H1 (cell line): ENCODE measurements at regions not wholly inside any gene's neighbourhood (a gene's known extent, or its start where the extent isn't known, plus 50 kb on each side); places are given as distances from the start of the nearest gene placed in this dataset.

Experiments
- CTCF ChIA-PET: fragments of 300-600 bp; sonication (Branson Sonifier 250); formaldehyde crosslinking; loops from one replicate; lab custom pipeline; 2021; ENCODE audit not compliant: partially characterized antibody; lab: Charles Lee
- POLR2A ChIA-PET: fragments of 300-600 bp; sonication (Branson Sonifier 250); formaldehyde crosslinking; loops from one replicate; lab custom pipeline; 2021; ENCODE audit warnings: inconsistent platforms; ENCODE audit not compliant: partially characterized antibody; lab: Charles Lee
- DNase-seq, 2 experiments: peaks; one replicate each; pipeline versions ENCODE4 v3.0.0 to v3.0.0-alpha.2; 2010 to 2022; ENCODE audit warnings: low spot score in 2 of 2, low read depth in 1 of 2, mixed read lengths in 1 of 2
- FAIRE-seq: peaks from 2 replicates; lab custom pipeline; 2011; peaks lifted over from hg19 to GRCh38; lab: Jason Lieb, UNC
- H2AFZ ChIP-seq: 2 replicates; pipeline ENCODE4 v1.8.1; 2012; ENCODE audit warnings: low read length, inconsistent platforms
- H2AK5ac ChIP-seq: 2 replicates; pipeline ENCODE4 v1.6.1; 2013; ENCODE audit warnings: low read depth, low read length
- H2BK120ac ChIP-seq: replicated peaks from 2 replicates; pipeline ENCODE3; 2013; ENCODE audit warnings: low read depth, low read length, inconsistent platforms
- H2BK12ac ChIP-seq: 2 replicates; pipeline ENCODE4 v1.6.1; 2013; ENCODE audit warnings: low read depth, low read length
- H2BK15ac ChIP-seq: 2 replicates; pipeline ENCODE4 v1.6.1; 2013; ENCODE audit warnings: low read length
- H2BK20ac ChIP-seq: 2 replicates; pipeline ENCODE4 v1.6.1; 2013; ENCODE audit warnings: low read length
- H2BK5ac ChIP-seq: 2 replicates; pipeline ENCODE4 v1.6.1; 2013; ENCODE audit warnings: low read depth, low read length
- H3K14ac ChIP-seq: 2 replicates; pipeline ENCODE4 v1.6.1; 2013; ENCODE audit warnings: inconsistent platforms; ENCODE audit not compliant: insufficient read length
- H3K18ac ChIP-seq: 2 replicates; pipeline ENCODE4 v1.6.1; 2013; ENCODE audit warnings: low read length; ENCODE audit errors: extremely low read depth
- H3K23ac ChIP-seq: 2 replicates; pipeline ENCODE4 v1.6.1; 2013; ENCODE audit warnings: inconsistent platforms; ENCODE audit not compliant: insufficient read length
- H3K23me2 ChIP-seq: 2 replicates; pipeline ENCODE4 v1.6.1; 2013; ENCODE audit warnings: low read depth, low read length
- H3K27ac ChIP-seq: 2 replicates; pipeline ENCODE4 v1.6.1; 2011; ENCODE audit warnings: low read depth, low read length, inconsistent platforms
- H3K27me3 ChIP-seq, 4 experiments: replicated peaks in 1 of 4; 1 replicate in 1 of 4; 2 replicates in 3 of 4; pipeline versions ENCODE4 v1.6.1 to v1.8.1; 2011 to 2013; ENCODE audit warnings: low read length in 3 of 4, mild to moderate bottlenecking in 3 of 4, inconsistent platforms in 2 of 4, mixed read lengths in 2 of 4, moderate library complexity in 1 of 4; ENCODE audit not compliant: control insufficient read depth in 3 of 4, insufficient read depth in 3 of 4; ENCODE audit errors: extremely low read depth in 1 of 4
- H3K36me3 ChIP-seq, 4 experiments: 2 replicates each; pipeline versions ENCODE4 v1.6.1 to v1.8.1; 2011 to 2013; ENCODE audit warnings: mild to moderate bottlenecking in 4 of 4, low read length in 3 of 4, moderate library complexity in 2 of 4, control low read depth in 1 of 4, inconsistent platforms in 1 of 4; ENCODE audit not compliant: insufficient read depth in 4 of 4, control insufficient read depth in 2 of 4
- H3K4ac ChIP-seq: replicated peaks from 2 replicates; pipeline ENCODE3; 2013; ENCODE audit warnings: low read length, low read depth, mixed read lengths, inconsistent platforms; ENCODE audit not compliant: insufficient read length
- H3K4me1 ChIP-seq, 4 experiments: replicated peaks in 1 of 4; 1 replicate in 1 of 4; 2 replicates in 3 of 4; pipeline versions ENCODE4 v1.6.1 to v1.8.1; 2011 to 2013; ENCODE audit warnings: low read length in 3 of 4, inconsistent platforms in 2 of 4, mixed read lengths in 1 of 4; ENCODE audit not compliant: insufficient read depth in 4 of 4, control insufficient read depth in 3 of 4
- H3K4me2 ChIP-seq, 2 experiments: 2 replicates each; pipeline versions ENCODE4 v1.6.1 to v1.8.1; 2011 to 2013; ENCODE audit warnings: low read depth in 2 of 2, low read length in 2 of 2, control low read depth in 1 of 2, inconsistent platforms in 1 of 2, mild to moderate bottlenecking in 1 of 2; ENCODE audit not compliant: insufficient read depth in 1 of 2
- H3K4me3 ChIP-seq, 4 experiments: fragments of 200-600, 300-600 bp in 1 of 4; sonication (generic), shearing (Covaris generic), sonication (Bioruptor Twin) in 1 of 4; 2 replicates each; pipeline versions ENCODE4 v1.5.1 to v1.8.1; 2011 to 2016; ENCODE audit warnings: low read length in 4 of 4, low read depth in 3 of 4, control low read depth in 2 of 4, inconsistent platforms in 2 of 4, mild to moderate bottlenecking in 2 of 4, mixed read lengths in 1 of 4, moderate library complexity in 1 of 4; ENCODE audit not compliant: insufficient read depth in 2 of 4; ENCODE audit errors: extremely low read depth in 1 of 4
- H3K56ac ChIP-seq: replicated peaks from 2 replicates; pipeline ENCODE3; 2013; ENCODE audit warnings: low read depth, mild to moderate bottlenecking, mixed read lengths, low read length, inconsistent platforms; ENCODE audit not compliant: insufficient read length
- H3K79me1 ChIP-seq: 2 replicates; pipeline ENCODE4 v1.6.1; 2013; ENCODE audit warnings: low read depth, low read length, control low read depth
- H3K79me2 ChIP-seq, 2 experiments: 2 replicates each; pipeline versions ENCODE4 v1.6.1 to v1.8.1; 2012 to 2013; ENCODE audit warnings: low read length in 2 of 2, mild to moderate bottlenecking in 2 of 2, inconsistent platforms in 1 of 2; ENCODE audit not compliant: insufficient read depth in 2 of 2, control insufficient read depth in 1 of 2
- H3K9ac ChIP-seq, 4 experiments: replicated peaks in 1 of 4; 1 replicate in 1 of 4; 2 replicates in 3 of 4; pipeline versions ENCODE4 v1.6.1 to v1.8.1; 2011 to 2013; ENCODE audit warnings: low read depth in 3 of 4, low read length in 3 of 4, control low read depth in 2 of 4, mild to moderate bottlenecking in 2 of 4, moderate library complexity in 2 of 4, inconsistent platforms in 1 of 4; ENCODE audit errors: extremely low read depth in 1 of 4
- H3K9me3 ChIP-seq, 2 experiments: 2 replicates each; pipeline versions ENCODE4 v1.6.1 to v1.8.1; 2012 to 2013; ENCODE audit warnings: mild to moderate bottlenecking in 2 of 2, moderate library complexity in 2 of 2, control low read depth in 1 of 2, inconsistent platforms in 1 of 2, low read depth in 1 of 2, low read length in 1 of 2, mixed read lengths in 1 of 2; ENCODE audit not compliant: insufficient read depth in 2 of 2
- H4K20me1 ChIP-seq, 2 experiments: replicated peaks in 1 of 2; 2 replicates each; pipeline versions ENCODE3 to v1.8.1; 2011 to 2013; ENCODE audit warnings: inconsistent platforms in 2 of 2, low read length in 2 of 2, mild to moderate bottlenecking in 1 of 2; ENCODE audit not compliant: insufficient read depth in 2 of 2, control insufficient read depth in 1 of 2
- H4K5ac ChIP-seq: 2 replicates; pipeline ENCODE4 v1.6.1; 2013; ENCODE audit warnings: low read length, low read depth, mixed read lengths, inconsistent platforms; ENCODE audit not compliant: insufficient read length
- H4K8ac ChIP-seq: 2 replicates; pipeline ENCODE4 v1.8.0; 2013; ENCODE audit warnings: mild to moderate bottlenecking, moderate library complexity, low read length, inconsistent platforms; ENCODE audit not compliant: insufficient read depth; ENCODE audit errors: extremely low read depth
- H4K91ac ChIP-seq: replicated peaks from 2 replicates; pipeline ENCODE3; 2013; ENCODE audit warnings: low read length, mixed read lengths, inconsistent platforms; ENCODE audit not compliant: insufficient read length
- ASH2L ChIP-seq: fragments of 200-600, 300-600 bp; sonication (generic); IDR thresholded peaks from one replicate; pipeline ENCODE4 v1.7.1; 2017; ENCODE audit warnings: low read length
- BRCA1 ChIP-seq: IDR thresholded peaks from 2 replicates; pipeline ENCODE4 v1.6.1; 2012; ENCODE audit warnings: low read depth, low read length, improper control_type of control experiment
- EGR1 ChIP-seq: IDR thresholded peaks from 2 replicates; pipeline ENCODE4 v1.6.1; 2011; ENCODE audit warnings: low read depth, low read length, borderline replicate concordance
- FOSL1 ChIP-seq: IDR thresholded peaks from 2 replicates; pipeline ENCODE4 v1.6.1; 2011; ENCODE audit warnings: mild to moderate bottlenecking, low read depth, low read length, moderate library complexity; ENCODE audit not compliant: insufficient read depth
- GABPA ChIP-seq: IDR thresholded peaks from 2 replicates; pipeline ENCODE4 v1.6.1; 2011; ENCODE audit warnings: mild to moderate bottlenecking, low read length, moderate library complexity, borderline replicate concordance; ENCODE audit not compliant: insufficient read depth
- HDAC6 ChIP-seq: IDR thresholded peaks from one replicate; pipeline ENCODE4 v1.7.1; 2012; ENCODE audit warnings: low read depth, mild to moderate bottlenecking, inconsistent platforms, low read length, moderate library complexity
- POU5F1 ChIP-seq: IDR thresholded peaks from 2 replicates; pipeline ENCODE4 v1.6.1; 2011; ENCODE audit warnings: low read depth, mild to moderate bottlenecking, low read length, moderate library complexity
- RXRA ChIP-seq: IDR thresholded peaks from 2 replicates; pipeline ENCODE4 v1.6.1; 2011; ENCODE audit warnings: low read depth, mild to moderate bottlenecking, low read length, moderate library complexity; ENCODE audit not compliant: insufficient read depth
- SIN3A ChIP-seq, 2 experiments: IDR thresholded peaks in 1 of 2; conservative IDR thresholded peaks in 1 of 2; 2 replicates each; pipeline ENCODE4 v1.6.1; 2011 to 2012; ENCODE audit warnings: low read length in 2 of 2, improper control_type of control experiment in 1 of 2, low read depth in 1 of 2, mild to moderate bottlenecking in 1 of 2
- SIX5 ChIP-seq: IDR thresholded peaks from 2 replicates; pipeline ENCODE4 v1.6.1; 2011; ENCODE audit warnings: mild to moderate bottlenecking, low read depth, low read length
- SP1 ChIP-seq: IDR thresholded peaks from 2 replicates; pipeline ENCODE4 v1.6.1; 2011; ENCODE audit warnings: low read depth, low read length
- WGBS, 2 experiments: shearing (Covaris generic) in 1 of 2; methylation state at CpG; one replicate each; pipeline versions ENCODE4 v1.1.6 to v1.1.7; 2013 to 2015; ENCODE audit warnings: low lambda C conversion rate in 2 of 2, mixed read lengths in 2 of 2, inconsistent platforms in 1 of 2, low coverage in 1 of 2, missing lambda C conversion rate in 1 of 2; ENCODE audit not compliant: insufficient replicate concordance in 2 of 2, insufficient coverage in 1 of 2, insufficient read length in 1 of 2; ENCODE audit errors: extremely low coverage in 1 of 2, missing lambda C conversion rate in 1 of 2; 5-methylcytosine and 5-hydroxymethylcytosine counted together
- TF ChIP-seq, protein P1 (sequence below), 3 experiments: IDR thresholded peaks; 1 replicate in 2 of 3; 2 replicates in 1 of 3; pipeline versions ENCODE4 v1.5.1 to v1.6.1; 2011; ENCODE audit warnings: low read length in 3 of 3, mild to moderate bottlenecking in 3 of 3, inconsistent platforms in 2 of 3, low read depth in 1 of 3, moderate library complexity in 1 of 3; ENCODE audit not compliant: insufficient read depth in 1 of 3; ENCODE audit errors: control extremely low read depth in 1 of 3

DNA sequence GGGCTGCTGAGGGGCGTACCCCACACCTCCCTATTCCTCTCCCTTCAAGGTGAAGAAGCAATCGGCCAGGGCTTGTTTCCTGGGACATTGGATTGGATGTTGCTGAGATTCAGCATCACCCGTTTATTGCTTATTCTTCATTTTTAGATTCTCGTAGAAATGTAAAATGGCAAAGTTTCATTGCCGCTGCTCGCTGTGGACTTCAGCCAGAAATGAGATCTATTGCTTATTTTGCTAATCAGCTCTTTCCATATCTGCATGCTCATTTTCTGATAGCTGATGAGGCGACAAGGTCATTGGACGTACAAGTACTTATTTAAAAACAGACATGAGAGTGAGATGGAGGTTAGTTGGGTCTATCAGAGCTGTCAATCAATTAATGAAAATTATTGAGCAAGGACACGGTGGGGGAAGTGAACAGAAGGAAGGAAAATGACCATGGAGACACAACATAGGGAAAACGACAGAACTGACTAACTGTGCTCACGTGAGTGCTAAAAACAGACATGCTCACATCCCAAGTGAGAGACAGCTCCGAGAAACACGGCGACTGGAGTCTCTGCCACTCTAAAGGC lies 471.2 kb downstream of the NR2F2 start:
- no peak overlapping the region for H3K27ac ChIP-seq
- no peaks in the 10 kb centered on the region for H3K23me2 ChIP-seq
- no peaks in the 10 kb centered on the region; a peak in 1 of 7 replicates for H3K4me1 ChIP-seq
- H2BK120ac ChIP-seq, result no peak overlapping the region
- peaks cover 0 to 1% (median 0%) of the 10 kb centered on the region in 4 experiments; a peak in 1 of 7 replicates for H3K27me3 ChIP-seq
- WGBS, 2 experiments, result 91% methylated on average over 14 of the region's 14 CpGs; no CpG with 5 or more reads in 1 of the 2 experiments
- H2BK5ac ChIP-seq, result no peak overlapping the region
- FAIRE-seq, result no peak
- no peak overlapping the region for H3K18ac ChIP-seq
- no peak overlapping the region for H3K56ac ChIP-seq
- H3K4me3 ChIP-seq, result no peak overlapping the region
- no peak overlapping the region for H2BK12ac ChIP-seq
- no peak overlapping the region for H2AK5ac ChIP-seq
- DNase-seq, result no peak
- no peaks in the 10 kb centered on the region for H3K36me3 ChIP-seq
- H3K79me2 ChIP-seq, result no peaks in the 10 kb centered on the region
- no peaks in the 10 kb centered on the region for H3K79me1 ChIP-seq
- no peak overlapping the region for H2BK15ac ChIP-seq
- H4K91ac ChIP-seq, result no peak overlapping the region
- no peaks in the 10 kb centered on the region for H3K9me3 ChIP-seq
- H4K5ac ChIP-seq, result no peak overlapping the region
- CTCF ChIA-PET, result no interaction called here
- H2BK20ac ChIP-seq, result no peak overlapping the region
- H3K4ac ChIP-seq, result no peak overlapping the region
- no peaks in the 10 kb centered on the region for H4K20me1 ChIP-seq
- no peak overlapping the region for H3K4me2 ChIP-seq
- POLR2A ChIA-PET, result no interaction called here
- H2AFZ ChIP-seq, result no peak overlapping the region
- no peak overlapping the region for H4K8ac ChIP-seq
- H3K23ac ChIP-seq, result no peak overlapping the region
- no peak overlapping the region for H3K14ac ChIP-seq
- no peak overlapping the region for H3K9ac ChIP-seq
- TF ChIP-seq SIN3A (conservative IDR thresholded peaks at IDR 0.05 in 1 of 2, IDR thresholded peaks at IDR 0.05 in 1 of 2; ENCODE audit: low read depth in 1 of 2, low read length in 2 of 2), result no peak
- no peak for TF ChIP-seq ASH2L
- TF ChIP-seq SP1, result no peak
- TF ChIP-seq RXRA, result no peak
- no peak for TF ChIP-seq EGR1
- TF ChIP-seq SIX5, result no peak
- TF ChIP-seq, protein P1, sequence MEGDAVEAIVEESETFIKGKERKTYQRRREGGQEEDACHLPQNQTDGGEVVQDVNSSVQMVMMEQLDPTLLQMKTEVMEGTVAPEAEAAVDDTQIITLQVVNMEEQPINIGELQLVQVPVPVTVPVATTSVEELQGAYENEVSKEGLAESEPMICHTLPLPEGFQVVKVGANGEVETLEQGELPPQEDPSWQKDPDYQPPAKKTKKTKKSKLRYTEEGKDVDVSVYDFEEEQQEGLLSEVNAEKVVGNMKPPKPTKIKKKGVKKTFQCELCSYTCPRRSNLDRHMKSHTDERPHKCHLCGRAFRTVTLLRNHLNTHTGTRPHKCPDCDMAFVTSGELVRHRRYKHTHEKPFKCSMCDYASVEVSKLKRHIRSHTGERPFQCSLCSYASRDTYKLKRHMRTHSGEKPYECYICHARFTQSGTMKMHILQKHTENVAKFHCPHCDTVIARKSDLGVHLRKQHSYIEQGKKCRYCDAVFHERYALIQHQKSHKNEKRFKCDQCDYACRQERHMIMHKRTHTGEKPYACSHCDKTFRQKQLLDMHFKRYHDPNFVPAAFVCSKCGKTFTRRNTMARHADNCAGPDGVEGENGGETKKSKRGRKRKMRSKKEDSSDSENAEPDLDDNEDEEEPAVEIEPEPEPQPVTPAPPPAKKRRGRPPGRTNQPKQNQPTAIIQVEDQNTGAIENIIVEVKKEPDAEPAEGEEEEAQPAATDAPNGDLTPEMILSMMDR (IDR thresholded peaks at IDR 0.05; ENCODE audit: control extremely low read depth in 1 of 3, insufficient read depth in 1 of 3, low read depth in 1 of 3, low read length in 3 of 3), result no peak
- no peak for TF ChIP-seq GABPA
- no peak for TF ChIP-seq FOSL1
- no peak for TF ChIP-seq POU5F1
- no peak for TF ChIP-seq HDAC6
- TF ChIP-seq BRCA1, result no peak
